Astrocyte (in vitro differentiated cells and primary cell): ENCODE measurements at regions not wholly inside any gene's neighbourhood (a gene's known extent, or its start where the extent isn't known, plus 50 kb on each side); places are given as distances from the start of the nearest gene placed in this dataset.

Experiments used
- DNase-seq: peaks from one replicate; pipeline ENCODE4 v3.0.0-alpha.2; 2010; ENCODE audit warnings: low read depth
- FAIRE-seq: peaks from 2 replicates; lab custom pipeline; 2011; peaks lifted over from hg19 to GRCh38; lab: Jason Lieb, UNC
- H2AFZ ChIP-seq: 2 replicates; pipeline ENCODE4 v1.6.0; 2012; ENCODE audit warnings: low read depth, low read length, inconsistent platforms
- H3K27ac ChIP-seq: 2 replicates; pipeline ENCODE4 v1.5.1; 2011; ENCODE audit warnings: low read depth, low read length, inconsistent platforms
- H3K27me3 ChIP-seq: 2 replicates; pipeline ENCODE4 v1.6.0; 2011; ENCODE audit warnings: low read length, inconsistent platforms; ENCODE audit not compliant: insufficient read depth
- H3K36me3 ChIP-seq: 2 replicates; pipeline ENCODE4 v1.5.1; 2011; ENCODE audit warnings: low read length, inconsistent platforms; ENCODE audit not compliant: insufficient read depth
- H3K4me1 ChIP-seq: 2 replicates; pipeline ENCODE4 v1.5.1; 2011; ENCODE audit warnings: low read length, inconsistent platforms; ENCODE audit not compliant: insufficient read depth
- H3K4me2 ChIP-seq: 2 replicates; pipeline ENCODE4 v1.6.0; 2012; ENCODE audit warnings: low read length, inconsistent platforms
- H3K4me3 ChIP-seq: 2 replicates; pipeline ENCODE4 v1.5.1; 2011; ENCODE audit warnings: low read depth, mild to moderate bottlenecking, low read length, inconsistent platforms; ENCODE audit not compliant: insufficient read depth
- H3K79me2 ChIP-seq: 2 replicates; pipeline ENCODE4 v1.6.0; 2012; ENCODE audit warnings: mild to moderate bottlenecking, low read length, inconsistent platforms; ENCODE audit not compliant: insufficient read depth
- H3K9ac ChIP-seq: 2 replicates; pipeline ENCODE4 v1.6.0; 2012; ENCODE audit warnings: mild to moderate bottlenecking, low read length, inconsistent platforms
- H3K9me3 ChIP-seq: 2 replicates; pipeline ENCODE4 v1.5.1; 2012; ENCODE audit warnings: low read depth, mild to moderate bottlenecking, low read length, inconsistent platforms; ENCODE audit not compliant: insufficient read depth
- H4K20me1 ChIP-seq: 2 replicates; pipeline ENCODE4 v1.6.0; 2012; ENCODE audit warnings: low read length, inconsistent platforms; ENCODE audit not compliant: insufficient read depth
- H3K27ac Mint-ChIP-seq: one replicate; pipeline ENCODE4 v1.8.0; 2021; ENCODE audit warnings: mild to moderate bottlenecking, mixed read lengths; ENCODE audit not compliant: unreplicated experiment
- H3K27me3 Mint-ChIP-seq: one replicate; pipeline ENCODE4 v1.8.0; 2021; ENCODE audit warnings: low read depth, mixed read lengths; ENCODE audit not compliant: unreplicated experiment
- H3K36me3 Mint-ChIP-seq: one replicate; pipeline ENCODE4 v1.8.0; 2021; ENCODE audit warnings: low read depth, mixed read lengths; ENCODE audit not compliant: unreplicated experiment
- H3K4me1 Mint-ChIP-seq: one replicate; pipeline ENCODE4 v1.8.0; 2021; ENCODE audit warnings: low read depth, mixed read lengths; ENCODE audit not compliant: unreplicated experiment
- H3K4me3 Mint-ChIP-seq: one replicate; pipeline ENCODE4 v1.8.0; 2021; ENCODE audit warnings: mild to moderate bottlenecking, moderate library complexity, mixed read lengths; ENCODE audit not compliant: unreplicated experiment
- H3K9me3 Mint-ChIP-seq: one replicate; pipeline ENCODE4 v1.8.0; 2021; ENCODE audit warnings: mild to moderate bottlenecking, mixed read lengths; ENCODE audit not compliant: unreplicated experiment
- CTCF ChIP-seq: IDR thresholded peaks from 2 replicates; pipeline ENCODE4 v1.5.1; 2011; ENCODE audit warnings: low read depth, mild to moderate bottlenecking, inconsistent platforms, low read length, moderate library complexity; ENCODE audit not compliant: insufficient read depth
- EZH2 ChIP-seq: IDR thresholded peaks from 2 replicates; pipeline ENCODE4 v1.6.1; 2012; ENCODE audit warnings: mild to moderate bottlenecking, low read length, inconsistent platforms; ENCODE audit not compliant: insufficient read depth

DNA sequence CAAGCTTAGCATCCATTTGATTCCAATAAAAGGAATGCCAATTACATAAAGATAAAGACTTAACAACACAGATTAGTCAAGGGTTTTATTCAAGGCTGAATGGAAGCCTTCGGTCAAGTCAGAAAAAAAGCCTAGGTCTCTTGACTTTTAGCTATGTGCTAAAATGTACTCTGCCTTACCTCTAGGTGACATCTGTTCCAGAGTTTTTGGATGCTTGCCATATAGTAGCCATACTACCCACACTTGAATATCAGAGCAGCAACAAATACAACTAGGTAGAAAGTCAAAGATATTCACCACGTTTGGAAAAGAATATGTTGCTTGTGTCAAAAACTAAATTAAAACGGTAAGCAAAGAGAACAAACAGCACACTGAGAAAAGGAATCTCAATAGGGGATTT, 484.7 kb downstream of the ELAVL2 start:
- FAIRE-seq, result no peak
- no peaks in the 10 kb centered on the region for H3K9me3 ChIP-seq
- no peak overlapping the region for H3K27ac ChIP-seq
- no peak overlapping the region for H3K4me2 ChIP-seq
- Mint-ChIP-seq H3K27ac (no peak overlapping the region), H3K4me1 (no peaks in the 10 kb centered on the region), H3K36me3 (no peaks in the 10 kb centered on the region), H3K27me3 (no peaks in the 10 kb centered on the region), H3K9me3 (no peaks in the 10 kb centered on the region), H3K4me3 (no peak overlapping the region)
- H3K36me3 ChIP-seq, result no peaks in the 10 kb centered on the region
- no peak overlapping the region for H2AFZ ChIP-seq
- no peaks in the 10 kb centered on the region for H3K27me3 ChIP-seq
- DNase-seq, result no peak
- no peak for TF ChIP-seq CTCF
- no peak for TF ChIP-seq EZH2
- peaks cover 3% of the 10 kb centered on the region for H3K4me1 ChIP-seq
- H3K9ac ChIP-seq, result no peak overlapping the region
- no peak overlapping the region for H3K4me3 ChIP-seq
- no peaks in the 10 kb centered on the region for H3K79me2 ChIP-seq
- no peaks in the 10 kb centered on the region for H4K20me1 ChIP-seq

GRCh38 chr9:23342291-23342690, 483.7 kb downstream of the ELAVL2 start:
- Histone ChIP-seq H3K9me3 (no peaks in the 10 kb centered on the region), H2AFZ (no peak overlapping the region), H3K36me3 (no peaks in the 10 kb centered on the region), H4K20me1 (no peaks in the 10 kb centered on the region), H3K9ac (no peak overlapping the region), H3K4me3 (no peak overlapping the region), H3K4me1 (peaks cover 3% of the 10 kb centered on the region), H3K4me2 (peak overlapping the region; percentile 66), H3K27me3 (no peaks in the 10 kb centered on the region), H3K79me2 (no peaks in the 10 kb centered on the region), H3K27ac (no peak overlapping the region)
- FAIRE-seq (no peak), DNase-seq (peak; percentile 16)
- H3K9me3 Mint-ChIP-seq, result no peaks in the 10 kb centered on the region
- TF ChIP-seq EZH2 (no peak), CTCF (no peak)
- H3K4me3 Mint-ChIP-seq, result no peak overlapping the region
- no peaks in the 10 kb centered on the region for H3K27me3 Mint-ChIP-seq
- H3K27ac Mint-ChIP-seq, result no peak overlapping the region
- H3K4me1 Mint-ChIP-seq, result no peaks in the 10 kb centered on the region
- H3K36me3 Mint-ChIP-seq, result no peaks in the 10 kb centered on the region

DNA sequence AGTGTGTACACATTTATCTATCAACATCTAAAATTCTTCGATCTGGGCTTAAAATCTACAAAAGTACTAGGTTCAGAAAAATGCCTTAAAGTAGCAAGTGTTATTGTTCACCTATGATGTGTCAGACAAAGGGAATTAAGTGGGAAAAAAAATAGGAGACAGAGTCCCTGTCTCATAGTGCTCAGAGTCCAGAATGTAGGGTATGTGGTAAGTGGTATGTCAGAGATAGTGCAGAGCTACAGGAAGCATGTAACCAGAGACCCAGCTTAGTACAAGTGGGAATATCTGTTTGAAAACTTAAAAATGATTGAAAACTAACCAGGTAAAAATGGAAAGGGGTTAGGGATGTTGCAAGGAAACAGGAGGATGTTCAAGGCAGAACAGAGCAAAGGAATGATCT, 482.8 kb downstream of the ELAVL2 start:
- H3K4me3 ChIP-seq, result no peak overlapping the region
- H3K4me2 ChIP-seq, result peak overlapping the region; percentile 2
- H3K27ac ChIP-seq, result no peak overlapping the region
- H3K36me3 ChIP-seq, result no peaks in the 10 kb centered on the region
- no peak overlapping the region for H3K9ac ChIP-seq
- no peak overlapping the region for H2AFZ ChIP-seq
- H4K20me1 ChIP-seq, result no peaks in the 10 kb centered on the region
- Mint-ChIP-seq H3K4me1 (no peaks in the 10 kb centered on the region), H3K4me3 (no peak overlapping the region), H3K36me3 (no peaks in the 10 kb centered on the region), H3K27ac (no peak overlapping the region), H3K27me3 (no peaks in the 10 kb centered on the region), H3K9me3 (no peaks in the 10 kb centered on the region)
- no peaks in the 10 kb centered on the region for H3K9me3 ChIP-seq
- H3K27me3 ChIP-seq, result no peaks in the 10 kb centered on the region
- DNase-seq, result no peak
- no peaks in the 10 kb centered on the region for H3K79me2 ChIP-seq
- TF ChIP-seq EZH2 (no peak), CTCF (no peak)
- FAIRE-seq, result no peak
- peaks cover 3% of the 10 kb centered on the region for H3K4me1 ChIP-seq
